Peyer's patch (tissue), 4 donors: ENCODE measurements at regions not wholly inside any gene's neighbourhood (a gene's known extent, or its start where the extent isn't known, plus 50 kb on each side); places are given as distances from the start of the nearest gene placed in this dataset.

Experiments used
- CTCF ChIP-seq, 6 experiments: fragments of 450-650 bp in 4 of 6; fragments of 200-600 bp in 2 of 6; sonication (generic) in 1 of 6; IDR thresholded peaks; one replicate each; pipeline ENCODE4 v1.5.1; 2017 to 2019; ENCODE audit warnings: antibody characterized with exemption in 6 of 6, mild to moderate bottlenecking in 3 of 6, moderate library complexity in 1 of 6
- POLR2A ChIP-seq, 2 donors: fragments of 450-650 bp; IDR thresholded peaks; one replicate each; pipeline ENCODE4 v1.5.1; 2017; ENCODE audit warnings: antibody characterized with exemption in 2 of 2, mild to moderate bottlenecking in 2 of 2, moderate library complexity in 2 of 2

DNA sequence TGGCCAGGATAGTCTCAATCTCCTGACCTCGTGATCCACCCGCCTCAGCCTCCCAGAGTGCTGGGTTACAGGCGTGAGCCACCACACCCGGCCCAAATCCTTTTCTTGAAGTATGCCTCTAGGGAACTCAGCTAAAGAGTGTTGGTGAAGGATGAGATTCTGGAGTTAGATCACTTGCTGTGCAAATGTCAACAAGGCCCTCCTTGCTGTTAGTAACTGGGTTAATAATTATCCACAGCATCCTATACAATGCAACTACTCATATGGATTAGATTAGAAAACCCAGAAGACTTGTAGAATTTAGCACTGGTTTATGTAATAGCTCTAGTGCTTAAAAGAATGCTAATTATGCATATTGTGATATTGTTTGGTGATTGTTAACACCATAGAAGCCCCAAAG lies 310.8 kb upstream of the TFPI start:
- no peak for TF ChIP-seq CTCF (IDR thresholded peaks at IDR 0.05)
- no peak for TF ChIP-seq POLR2A (IDR thresholded peaks at IDR 0.05)
